Thyroid gland (tissue), 4 donors: ENCODE measurements at regions not wholly inside any gene's neighbourhood (a gene's known extent, or its start where the extent isn't known, plus 50 kb on each side); places are given as distances from the start of the nearest gene placed in this dataset.

Source experiments
- POLR2A ChIP-seq, 2 donors: fragments of 450-650 bp; IDR thresholded peaks; one replicate each; pipeline ENCODE4 v1.6.1; 2017; ENCODE audit warnings: antibody characterized with exemption in 2 of 2, mild to moderate bottlenecking in 2 of 2, moderate library complexity in 1 of 2
- TF ChIP-seq, protein P1 (sequence below), 6 experiments: fragments of 200-600 bp in 3 of 6; fragments of 450-650 bp in 3 of 6; sonication (generic) in 3 of 6; IDR thresholded peaks; one replicate each; pipeline ENCODE4 v1.5.1; 2016 to 2019; ENCODE audit warnings: antibody characterized with exemption in 6 of 6, mild to moderate bottlenecking in 2 of 6, inconsistent platforms in 1 of 6, moderate library complexity in 1 of 6

GRCh38 chr6:163841733-163842132, 427.2 kb downstream of the QKI start:
- TF ChIP-seq, protein P1, sequence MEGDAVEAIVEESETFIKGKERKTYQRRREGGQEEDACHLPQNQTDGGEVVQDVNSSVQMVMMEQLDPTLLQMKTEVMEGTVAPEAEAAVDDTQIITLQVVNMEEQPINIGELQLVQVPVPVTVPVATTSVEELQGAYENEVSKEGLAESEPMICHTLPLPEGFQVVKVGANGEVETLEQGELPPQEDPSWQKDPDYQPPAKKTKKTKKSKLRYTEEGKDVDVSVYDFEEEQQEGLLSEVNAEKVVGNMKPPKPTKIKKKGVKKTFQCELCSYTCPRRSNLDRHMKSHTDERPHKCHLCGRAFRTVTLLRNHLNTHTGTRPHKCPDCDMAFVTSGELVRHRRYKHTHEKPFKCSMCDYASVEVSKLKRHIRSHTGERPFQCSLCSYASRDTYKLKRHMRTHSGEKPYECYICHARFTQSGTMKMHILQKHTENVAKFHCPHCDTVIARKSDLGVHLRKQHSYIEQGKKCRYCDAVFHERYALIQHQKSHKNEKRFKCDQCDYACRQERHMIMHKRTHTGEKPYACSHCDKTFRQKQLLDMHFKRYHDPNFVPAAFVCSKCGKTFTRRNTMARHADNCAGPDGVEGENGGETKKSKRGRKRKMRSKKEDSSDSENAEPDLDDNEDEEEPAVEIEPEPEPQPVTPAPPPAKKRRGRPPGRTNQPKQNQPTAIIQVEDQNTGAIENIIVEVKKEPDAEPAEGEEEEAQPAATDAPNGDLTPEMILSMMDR (IDR thresholded peaks at IDR 0.05), result no peak
- TF ChIP-seq POLR2A (IDR thresholded peaks at IDR 0.05), result no peak
